ENCODE measurements at regions not wholly inside any gene's neighbourhood (a gene's known extent, or its start where the extent isn't known, plus 50 kb on each side); places are given as distances from the start of the nearest gene placed in this dataset.
A peak's percentile ranks its signal among the peaks of the same experiment; 100 is the strongest.
"Not testable (repeated sequence)": the region's sequence is repeated elsewhere in the genome, so short reads cannot be mapped to it uniquely, and the experiment has no call there.

DNA sequence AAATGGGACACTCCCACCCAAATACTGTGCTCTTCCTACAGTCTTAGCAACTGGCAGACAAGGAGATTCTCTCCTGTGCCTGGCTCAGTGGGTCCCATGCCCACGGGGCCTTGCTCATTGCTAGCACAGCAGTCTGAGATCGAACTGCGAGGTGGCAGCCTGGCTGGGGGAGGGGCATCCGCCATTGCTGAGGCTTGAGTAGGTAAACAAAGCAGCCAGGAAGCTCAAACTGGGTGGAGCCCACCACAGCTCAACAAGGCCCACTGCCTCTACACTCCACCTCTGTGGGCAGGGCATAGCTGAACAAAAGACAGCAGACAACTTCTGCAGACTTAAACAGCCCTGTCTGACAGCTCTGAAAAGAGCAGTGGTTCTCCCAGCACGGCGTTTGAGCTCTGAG, 174.8 kb downstream of the COL12A1 start:
- DNase-seq = not testable (repeated sequence)

DNA sequence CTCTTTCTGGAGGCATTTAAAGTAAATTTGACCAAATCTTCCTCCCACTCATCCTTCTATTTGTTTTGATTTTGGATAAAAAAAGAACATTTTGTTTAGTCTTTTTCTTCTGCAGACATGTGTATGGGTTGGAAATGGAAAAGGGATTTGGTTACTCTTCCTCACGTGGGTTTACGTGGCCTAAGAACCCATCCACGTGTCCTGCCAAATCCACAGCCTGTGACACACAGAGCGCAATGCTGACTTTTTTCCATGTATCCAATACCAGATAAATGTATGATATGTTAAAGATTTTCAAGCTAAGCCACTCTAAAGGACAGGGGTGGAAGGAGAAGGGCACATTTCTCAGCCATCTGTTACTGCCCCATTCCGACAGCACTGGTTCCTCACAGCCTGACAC, 176.5 kb downstream of the COL12A1 start:
- DNase-seq = no peak

- DNase-seq = no peak
Observed at GRCh38 chr6:75025371-75025770, 180.5 kb downstream of the COL12A1 start.

DNA sequence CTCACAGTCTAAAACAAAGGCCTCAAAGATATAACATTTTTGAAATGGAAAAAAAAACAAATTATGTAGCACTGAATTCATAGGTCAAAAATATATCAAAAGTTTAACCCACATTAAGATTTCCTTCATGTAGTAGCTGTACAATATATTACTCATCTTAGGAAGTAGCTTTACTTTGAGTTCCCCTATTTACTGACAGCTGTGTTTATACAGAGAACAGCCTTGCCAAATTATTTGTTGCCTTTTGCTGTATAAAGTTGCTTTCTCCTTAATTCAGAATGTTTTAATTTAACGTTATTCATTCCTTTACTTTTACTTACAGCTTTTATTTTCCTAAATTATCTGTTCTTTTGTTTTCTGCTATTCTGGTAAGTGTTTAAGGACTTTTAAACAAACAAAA, 181.0 kb downstream of the COL12A1 start:
- no peak for DNase-seq

GRCh38 chr6:75023634-75024033, 182.2 kb downstream of the COL12A1 start:
- no peak for DNase-seq

DNA sequence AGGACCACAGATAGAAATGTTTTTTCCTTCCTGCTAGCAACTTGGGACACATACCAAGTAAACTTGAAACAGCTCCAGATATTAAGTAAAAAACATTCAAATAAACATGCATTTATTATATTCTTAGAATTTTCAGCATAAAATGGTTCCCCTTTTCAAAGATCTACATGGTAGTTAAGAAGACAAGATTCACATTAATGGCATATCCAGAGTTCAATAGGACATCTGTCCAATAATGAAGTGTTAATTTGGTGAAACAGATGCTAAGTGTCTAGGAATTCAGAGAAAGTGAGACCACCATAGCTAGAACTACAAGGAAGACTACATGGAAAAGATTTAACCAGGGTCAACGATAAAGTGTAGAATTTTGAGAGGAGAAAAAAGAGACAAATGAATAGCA, 184.9 kb downstream of the COL12A1 start:
- DNase-seq = no peak

- DNase-seq = no peak
Observed at GRCh38 chr6:75020376-75020775, 185.5 kb downstream of the COL12A1 start.

GRCh38 chr6:75012018-75012417, 193.8 kb downstream of the COL12A1 start:
- DNase-seq = no peak

DNA sequence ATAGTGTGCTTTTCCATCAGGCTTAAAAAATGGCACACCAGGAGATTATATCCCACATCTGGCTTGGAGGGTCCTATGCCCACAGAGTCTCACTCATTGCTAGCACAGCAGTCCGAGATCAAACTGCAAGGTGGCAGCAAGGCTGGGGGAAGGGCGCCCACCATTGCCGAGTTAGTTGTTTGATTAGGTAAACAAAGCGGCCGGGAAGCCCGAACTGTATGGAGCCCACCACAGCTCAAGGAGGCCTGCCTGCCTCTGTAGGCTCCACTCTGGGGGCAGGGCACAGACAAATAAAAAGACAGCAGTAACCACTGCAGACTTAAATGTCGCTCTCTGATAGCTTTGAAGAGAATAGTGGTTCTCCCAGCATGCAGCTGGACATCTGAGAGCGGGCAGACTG, 201.9 kb downstream of the COL12A1 start:
- DNase-seq = not testable (repeated sequence)

GRCh38 chr6:74997646-74998045, 208.2 kb downstream of the COL12A1 start:
- no peak for DNase-seq

DNA sequence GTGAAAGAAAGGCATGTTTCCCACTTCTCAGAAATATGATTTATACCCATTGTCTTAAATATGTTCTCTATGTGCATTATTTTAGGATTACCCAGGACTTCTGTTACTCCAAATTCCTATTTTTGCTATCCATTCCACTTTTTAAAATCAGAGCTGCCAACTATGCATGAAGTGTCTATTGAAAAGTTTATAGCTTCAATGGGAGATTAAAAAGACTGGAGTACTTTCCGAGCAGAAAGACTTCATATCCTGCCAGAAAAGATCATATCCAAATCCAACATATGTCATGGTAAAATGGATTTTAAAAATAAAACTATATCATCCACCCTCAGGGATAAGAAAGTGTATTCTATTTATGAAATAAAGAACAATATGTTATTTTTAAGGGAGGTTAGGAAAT, 212.7 kb downstream of the COL12A1 start:
- DNase-seq = no peak

GRCh38 chr6:74991573-74992332, 214.1 kb downstream of the COL12A1 start:
- DNase-seq = peak; percentile 59

DNA sequence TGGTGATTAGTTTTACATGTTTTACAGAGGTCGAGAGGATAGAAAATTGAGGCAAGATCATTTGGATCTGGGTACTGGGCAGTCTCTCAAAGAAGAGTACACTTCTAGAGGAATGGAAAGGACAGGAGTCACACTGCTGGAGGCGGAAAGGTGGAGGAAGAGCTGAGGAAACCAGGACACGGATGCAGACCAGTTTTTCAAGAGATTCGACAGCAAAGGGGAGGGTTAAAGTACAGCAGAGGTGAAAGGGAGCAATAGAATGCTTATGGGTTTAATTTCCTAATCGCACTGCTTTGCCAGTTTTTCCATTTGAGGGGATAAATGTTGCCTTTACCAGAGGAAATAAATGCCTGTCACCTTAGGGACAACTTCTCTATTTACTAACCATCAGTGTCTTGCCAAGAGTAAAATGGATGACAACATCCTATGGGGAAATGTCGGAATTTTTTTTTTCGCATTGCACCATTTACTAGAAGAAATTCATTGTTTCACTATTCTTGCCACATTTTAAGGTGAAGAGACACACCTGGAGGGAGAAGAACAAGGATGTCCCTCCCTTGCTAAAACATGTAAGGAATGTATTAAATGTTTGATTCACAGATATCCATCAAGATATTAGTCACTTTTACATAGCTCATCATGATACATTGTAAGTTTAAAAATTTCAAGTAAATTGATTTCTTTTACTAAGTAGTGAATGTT, 226.6 kb downstream of the COL12A1 start:
- DNase-seq = no peak

- DNase-seq = no peak
Observed at GRCh38 chr6:74976701-74977100, 229.2 kb downstream of the COL12A1 start.

- no peak for DNase-seq
Observed at GRCh38 chr6:74976026-74976425, 229.8 kb downstream of the COL12A1 start.

- DNase-seq = no peak
Observed at GRCh38 chr6:74973591-74973990, 232.3 kb downstream of the COL12A1 start.

- DNase-seq = no peak
Observed at GRCh38 chr6:74971633-74972032, 234.2 kb downstream of the COL12A1 start.

- DNase-seq = no peak
Observed at GRCh38 chr6:74969591-74970267, 236.1 kb downstream of the COL12A1 start.

DNA sequence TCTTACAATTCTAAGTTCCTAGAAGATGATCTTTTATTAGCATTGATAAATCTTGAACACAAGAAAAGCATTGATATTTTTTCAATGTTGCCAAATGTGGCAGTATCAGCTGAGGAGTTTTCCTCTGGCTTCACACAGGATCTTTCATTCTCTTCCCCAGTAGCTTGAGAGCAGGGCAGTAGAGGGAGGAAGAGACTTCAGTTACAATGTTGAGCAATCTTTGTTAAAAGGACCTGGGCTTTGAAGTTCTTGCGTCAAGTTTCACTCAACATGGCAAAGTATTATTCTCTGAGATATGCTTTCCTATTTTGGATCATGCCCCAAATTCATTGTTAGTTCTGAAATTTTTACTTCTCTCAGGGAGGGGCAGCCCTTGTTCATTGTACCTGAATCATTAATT, 238.0 kb downstream of the COL12A1 start:
- no peak for DNase-seq

GRCh38 chr6:74966712-74967111, 239.1 kb downstream of the COL12A1 start:
- DNase-seq = no peak

- DNase-seq = no peak
Observed at GRCh38 chr6:74964871-74965441, 240.9 kb downstream of the COL12A1 start.

- DNase-seq = no peak
Observed at GRCh38 chr6:74956559-74957428, 249.1 kb downstream of the COL12A1 start.

- DNase-seq = no peak
Observed at GRCh38 chr6:74953708-74954107, 252.1 kb downstream of the COL12A1 start.
